K562 (cell line): ENCODE measurements at regions not wholly inside any gene's neighbourhood (a gene's known extent, or its start where the extent isn't known, plus 50 kb on each side); places are given as distances from the start of the nearest gene placed in this dataset.

Experiments used
- CHD4 ChIP-seq: fragments of 200-600 bp; sonication (generic); IDR thresholded peaks from 3 replicates; pipeline ENCODE4 v1.6.1; 2012; ENCODE audit warnings: low read depth, mild to moderate bottlenecking, mixed read lengths, low read length, inconsistent platforms; ENCODE audit not compliant: insufficient read depth, insufficient replicate concordance, poor library complexity, severe bottlenecking
- CTCF ChIP-seq, 3 experiments: IDR thresholded peaks in 2 of 3; conservative IDR thresholded peaks in 1 of 3; 2 replicates each; pipeline ENCODE4 v1.5.1; 2011 to 2012; ENCODE audit warnings: low read length in 3 of 3, mild to moderate bottlenecking in 3 of 3, control low read depth in 2 of 3, improper control_type of control experiment in 1 of 3, inconsistent platforms in 1 of 3, low read depth in 1 of 3, mixed read lengths in 1 of 3, moderate library complexity in 1 of 3; ENCODE audit not compliant: insufficient read depth in 2 of 3
- FOXP1 ChIP-seq: sonication (generic); formaldehyde crosslinking; IDR thresholded peaks from 2 replicates; pipeline ENCODE4 v1.8.0; 2022; ENCODE audit warnings: mild to moderate bottlenecking, missing genetic modification reagents
- IRF9 ChIP-seq: fragments of 450-650 bp; IDR thresholded peaks from 2 replicates; pipeline ENCODE4 v1.6.1; 2016; ENCODE audit warnings: missing biosample characterization, missing genetic modification characterization
- MYC ChIP-seq, 2 experiments: fragments of 250-450 bp in 1 of 2; sonication (Bioruptor Pico) in 1 of 2; IDR thresholded peaks; 2 replicates each; pipeline versions ENCODE4 v1.5.1 to v1.6.1; 2012 to 2021; ENCODE audit warnings: low read depth in 2 of 2, borderline replicate concordance in 1 of 2, improper control_type of control experiment in 1 of 2, low read length in 1 of 2, mild to moderate bottlenecking in 1 of 2, moderate library complexity in 1 of 2
- POLR2A ChIP-seq: fragments of 450-650 bp; conservative IDR thresholded peaks from 2 replicates; pipeline ENCODE4 v1.6.1; 2016
- REST ChIP-seq, 2 experiments: fragments of 450-650 bp; formaldehyde crosslinking in 1 of 2; IDR thresholded peaks; 2 replicates each; pipeline versions ENCODE4 v1.4.0 to v1.6.1; 2014 to 2020; ENCODE audit warnings: mild to moderate bottlenecking in 2 of 2, borderline replicate concordance in 1 of 2, low read depth in 1 of 2
- ZC3H4 ChIP-seq: sonication (generic); formaldehyde crosslinking; IDR thresholded peaks from 2 replicates; pipeline ENCODE4 v1.9.0; 2021; ENCODE audit warnings: missing genetic modification reagents, borderline replicate concordance
- ZNF133 ChIP-seq: fragments of 250-450 bp; sonication (Bioruptor Pico); IDR thresholded peaks from 2 replicates; pipeline ENCODE4 v1.4.0; 2020; ENCODE audit warnings: mild to moderate bottlenecking
- ZNF140 ChIP-seq: fragments of 250-450 bp; sonication (Bioruptor Pico); IDR thresholded peaks from 2 replicates; pipeline ENCODE4 v1.8.0; 2021; ENCODE audit warnings: moderate library complexity, mild to moderate bottlenecking, inconsistent platforms
- ZNF707 ChIP-seq: fragments of 250-450 bp; sonication (Bioruptor Pico); conservative IDR thresholded peaks from 2 replicates; pipeline ENCODE4 v1.8.0; 2022; ENCODE audit warnings: inconsistent platforms, mild to moderate bottlenecking, moderate library complexity

GRCh38 chr13:104357174-104357573 is 1291.0 kb upstream of the SLC10A2 start:
- no peak for TF ChIP-seq CTCF (IDR thresholded peaks at IDR 0.05 in 2 of 3, conservative IDR thresholded peaks at IDR 0.05 in 1 of 3; ENCODE audit: insufficient read depth in 2 of 3, low read depth in 1 of 3, low read length in 3 of 3)
- no peak for TF ChIP-seq CHD4
- TF ChIP-seq REST (IDR thresholded peaks at IDR 0.05; ENCODE audit: borderline replicate concordance): no peak
- TF ChIP-seq REST (CRISPR knock-in tag; IDR thresholded peaks at IDR 0.05; ENCODE audit: low read depth): no peak
- no peak for TF ChIP-seq ZNF133 (CRISPR knock-in tag)
- TF ChIP-seq ZNF140 (CRISPR knock-in tag): no peak
- TF ChIP-seq FOXP1 (CRISPR knock-in tag): no peak
- TF ChIP-seq IRF9 (tag): no peak
- no peak for TF ChIP-seq MYC (IDR thresholded peaks at IDR 0.05; ENCODE audit: low read depth, low read length)
- no peak for TF ChIP-seq MYC (CRISPR knock-in tag; IDR thresholded peaks at IDR 0.05; ENCODE audit: borderline replicate concordance, low read depth)
- no peak for TF ChIP-seq ZC3H4 (CRISPR knock-in tag)
- TF ChIP-seq ZNF707: no peak
- no peak for TF ChIP-seq POLR2A
